Right ventricle myocardium superior (tissue), 1 donor: ENCODE measurements at regions not wholly inside any gene's neighbourhood (a gene's known extent, or its start where the extent isn't known, plus 50 kb on each side); places are given as distances from the start of the nearest gene placed in this dataset.
A peak's percentile ranks its signal among the peaks of the same experiment; 100 is the strongest.

Experiments used
- ATAC-seq: fragments of 200-7000 bp; cut with Tn5 transposase; one replicate; pipeline ENCODE4 v1.9.1; 2020; ENCODE audit warnings: mild to moderate bottlenecking; ENCODE audit not compliant: poor library complexity
- DNase-seq: peaks from one replicate; pipeline ENCODE4 v3.0.0-alpha.2; 2020
- intact Hi-C: fragments of 100-400 bp; cut with DNase I; formaldehyde crosslinking; loops from one replicate; pipeline ENCODE4 v1.11.2; 2022
- donor health status: DM: no; HTN: yes; CAD: no; lungs with severe emphysema.

GRCh38 chr3:55307622-55308021 is 179.5 kb downstream of the WNT5A start:
- DNase-seq = no peak
- ATAC-seq = no peak
- intact Hi-C loops = no loop called here

GRCh38 chr3:55305696-55306485 is 181.2 kb downstream of the WNT5A start:
- intact Hi-C loops = no loop called here
- no peak for ATAC-seq
- peak; percentile 47 for DNase-seq

GRCh38 chr3:55300701-55301100 is 186.4 kb downstream of the WNT5A start:
- DNase-seq = no peak
- intact Hi-C loops = no loop called here
- ATAC-seq = no peak

GRCh38 chr3:55297706-55298105 is 189.4 kb downstream of the WNT5A start:
- intact Hi-C loops = no loop called here
- no peak for DNase-seq
- no peak for ATAC-seq

- intact Hi-C loops = no loop called here
- no peak for DNase-seq
- no peak for ATAC-seq
Measured at GRCh38 chr3:55297245-55297644, 189.9 kb downstream of the WNT5A start.

- intact Hi-C loops = no loop called here
- ATAC-seq (no peak), DNase-seq (no peak)
Measured at GRCh38 chr3:55296791-55297190, 190.3 kb downstream of the WNT5A start.

- intact Hi-C loops = no loop called here
Measured at GRCh38 chr3:55296030-55296429, 191.1 kb downstream of the WNT5A start.

GRCh38 chr3:55294557-55294956 is 192.5 kb downstream of the WNT5A start:
- DNase-seq = no peak
- intact Hi-C loops = no loop called here
- no peak for ATAC-seq

More at GRCh38 chr3:55296030-55296429, 191.1 kb downstream of the WNT5A start:
- no peak for DNase-seq
- ATAC-seq = no peak

GRCh38 chr3:55292360-55292759 is 194.7 kb downstream of the WNT5A start:
- DNase-seq (no peak), ATAC-seq (peak; percentile 22)
- intact Hi-C loops = no loop called here

- ATAC-seq = no peak
- intact Hi-C loops = no loop called here
- no peak for DNase-seq
Measured at GRCh38 chr3:55288657-55289056, 198.4 kb downstream of the WNT5A start.

GRCh38 chr3:55286693-55287092 is 200.4 kb downstream of the WNT5A start:
- intact Hi-C loops = no loop called here
- DNase-seq (no peak), ATAC-seq (peak; percentile 48)

GRCh38 chr3:55285156-55285555 is 201.9 kb downstream of the WNT5A start:
- no peak for ATAC-seq
- DNase-seq = no peak
- intact Hi-C loops = no loop called here

GRCh38 chr3:55283441-55283925 is 203.6 kb downstream of the WNT5A start:
- no peak for DNase-seq
- ATAC-seq = no peak
- intact Hi-C loops = no loop called here

- no peak for ATAC-seq
Measured at GRCh38 chr3:55282994-55283393, 204.1 kb downstream of the WNT5A start.

GRCh38 chr3:55272031-55272645 is 215.0 kb downstream of the WNT5A start:
- ATAC-seq = peak; percentile 57
- intact Hi-C loops = no loop called here
- DNase-seq = no peak

More at GRCh38 chr3:55282994-55283393, 204.1 kb downstream of the WNT5A start:
- DNase-seq = no peak
- intact Hi-C loops = no loop called here

GRCh38 chr3:55271549-55271948 is 215.6 kb downstream of the WNT5A start:
- no peak for ATAC-seq
- intact Hi-C loops = no loop called here
- no peak for DNase-seq

- intact Hi-C loops = no loop called here
- no peak for DNase-seq
- no peak for ATAC-seq
Measured at GRCh38 chr3:55270976-55271375, 216.1 kb downstream of the WNT5A start.

- ATAC-seq = no peak
- intact Hi-C loops = no loop called here
- no peak for DNase-seq
Measured at GRCh38 chr3:55269636-55270035, 217.5 kb downstream of the WNT5A start.

- no peak for ATAC-seq
- DNase-seq = no peak
- intact Hi-C loops = no loop called here
Measured at GRCh38 chr3:55269096-55269495, 218.0 kb downstream of the WNT5A start.

- intact Hi-C loops = no loop called here
- ATAC-seq (no peak), DNase-seq (no peak)
Measured at GRCh38 chr3:55267206-55267930, 219.7 kb downstream of the WNT5A start.
